K562 (cell line): ENCODE measurements at regions not wholly inside any gene's neighbourhood (a gene's known extent, or its start where the extent isn't known, plus 50 kb on each side); places are given as distances from the start of the nearest gene placed in this dataset.

Experiments used
- ATAC-seq: fragments of 200-7000 bp; cut with Tn5 transposase; 3 replicates; pipeline ENCODE4 v1.9.1; 2020; ENCODE audit warnings: moderate library complexity
- BruUV-seq: library from RNA; stranded (reverse); fragments of 400-500 nt; replicated peaks from 2 replicates; lab custom pipeline; 2021; lab: Mats Ljungman, UMichigan
- CTCF ChIA-PET: fragments of 300-600 bp; formaldehyde crosslinking; extraction: SDS; loops from one replicate; lab custom pipeline; 2021; ENCODE audit warnings: low intra/inter-chr PET ratio; lab: Yijun Ruan, JAX
- POLR2A ChIA-PET: fragments of 300-600, 350-650 bp; sonication (Branson Sonifier 250); formaldehyde crosslinking; extraction: SDS; loops from one replicate; lab custom pipeline; 2021; ENCODE audit warnings: antibody characterized with exemption, inconsistent platforms; lab: Yijun Ruan, JAX
- DNase-seq, 4 experiments: peaks; one replicate each; pipeline versions ENCODE4 v3.0.0 to v3.0.0-alpha.2; 2011 to 2018; ENCODE audit warnings: low spot score in 3 of 4, mixed read lengths in 3 of 4; ENCODE audit errors: extremely low read depth in 1 of 4
- FAIRE-seq: peaks from 2 replicates; lab custom pipeline; 2011; peaks lifted over from hg19 to GRCh38; lab: Jason Lieb, UNC
- H2AFZ ChIP-seq: 2 replicates; pipeline ENCODE4 v1.6.0; 2011; ENCODE audit warnings: low read depth, low read length, control low read depth, inconsistent platforms
- H3K27ac ChIP-seq: fragments of 200-600 bp; 3 replicates; pipeline ENCODE4 v1.8.0; 2011; ENCODE audit warnings: low read depth, mild to moderate bottlenecking, control low read depth, inconsistent platforms, low read length, moderate library complexity, mixed read lengths; ENCODE audit errors: extremely low read depth
- H3K27me3 ChIP-seq, 2 experiments: fragments of 300-600 bp in 1 of 2; 2 replicates in 1 of 2; 3 replicates in 1 of 2; pipeline versions ENCODE4 v1.6.0 to v1.8.0; 2011; ENCODE audit warnings: inconsistent platforms in 2 of 2, low read length in 2 of 2, mild to moderate bottlenecking in 1 of 2, mixed read lengths in 1 of 2, moderate library complexity in 1 of 2; ENCODE audit not compliant: control insufficient read depth in 2 of 2, insufficient read depth in 2 of 2
- H3K36me3 ChIP-seq: fragments of 300-600 bp; 3 replicates; pipeline ENCODE4 v1.8.0; 2011; ENCODE audit warnings: mild to moderate bottlenecking, low read length, inconsistent platforms; ENCODE audit not compliant: control insufficient read depth, insufficient read depth
- H3K4me1 ChIP-seq, 2 experiments: fragments of 200-600 bp in 1 of 2; replicated peaks in 1 of 2; 2 replicates in 1 of 2; 3 replicates in 1 of 2; pipeline versions ENCODE4 v1.5.1 to v1.8.0; 2011; ENCODE audit warnings: inconsistent platforms in 2 of 2, low read length in 2 of 2, mild to moderate bottlenecking in 1 of 2, mixed read lengths in 1 of 2, moderate library complexity in 1 of 2; ENCODE audit not compliant: control insufficient read depth in 2 of 2, insufficient read depth in 2 of 2
- H3K4me2 ChIP-seq: 2 replicates; pipeline ENCODE4 v1.6.1; 2011; ENCODE audit warnings: low read length, control low read depth, inconsistent platforms, mixed read lengths; ENCODE audit not compliant: insufficient read depth
- H3K4me3 ChIP-seq: fragments of 200-600 bp; sonication (generic), shearing (Covaris generic); 2 replicates; pipeline ENCODE4 v1.5.1; 2016; ENCODE audit warnings: control low read depth, inconsistent platforms
- H3K79me2 ChIP-seq: fragments of 200-600 bp; 3 replicates; pipeline ENCODE4 v1.8.0; 2011; ENCODE audit warnings: low read length, inconsistent platforms; ENCODE audit not compliant: control insufficient read depth, insufficient read depth
- H3K9ac ChIP-seq, 2 experiments: 2 replicates each; pipeline versions ENCODE4 v1.6.0 to v1.6.1; 2011; ENCODE audit warnings: low read depth in 2 of 2, low read length in 2 of 2, control low read depth in 1 of 2, inconsistent platforms in 1 of 2, mild to moderate bottlenecking in 1 of 2, mixed read lengths in 1 of 2; ENCODE audit not compliant: insufficient read depth in 1 of 2
- H3K9me1 ChIP-seq: one replicate; pipeline ENCODE4 v1.6.0; 2011; ENCODE audit warnings: inconsistent platforms, mild to moderate bottlenecking, low read length, moderate library complexity; ENCODE audit not compliant: control insufficient read depth, insufficient read depth
- H3K9me3 ChIP-seq: replicated peaks from 2 replicates; pipeline ENCODE4 v1.5.1; 2011; ENCODE audit warnings: low read depth, low read length, inconsistent platforms; ENCODE audit not compliant: control insufficient read depth, insufficient read depth
- H4K20me1 ChIP-seq: replicated peaks from 2 replicates; pipeline ENCODE4 v1.6.1; 2011; ENCODE audit warnings: low read length, inconsistent platforms, mixed read lengths; ENCODE audit not compliant: control insufficient read depth, insufficient read depth
- DIDO1 ChIP-seq: fragments of 450-650 bp; IDR thresholded peaks from 2 replicates; pipeline ENCODE4 v1.6.1; 2016; ENCODE audit warnings: low read depth, missing biosample characterization, missing genetic modification characterization
- GTF2A2 ChIP-seq: IDR thresholded peaks from 2 replicates; pipeline ENCODE4 v1.6.1; 2016; ENCODE audit warnings: mild to moderate bottlenecking, missing genetic modification characterization, missing compliant biosample characterization
- MECOM ChIP-seq: fragments of 250-450 bp; sonication (Bioruptor Pico); IDR thresholded peaks from 2 replicates; pipeline ENCODE4 v1.8.0; 2022; ENCODE audit warnings: inconsistent platforms
- SNAPC5 ChIP-seq: fragments of 250-450 bp; sonication (Bioruptor Pico); IDR thresholded peaks from 2 replicates; pipeline ENCODE4 v1.8.0; 2021; ENCODE audit warnings: moderate library complexity, mild to moderate bottlenecking, inconsistent platforms
- TEAD2 ChIP-seq: fragments of 450-650 bp; IDR thresholded peaks from 2 replicates; pipeline ENCODE4 v1.6.1; 2016; ENCODE audit warnings: missing genetic modification characterization, control low read depth, missing compliant biosample characterization
- ZKSCAN8 ChIP-seq: fragments of 200-800 bp; sonication (Bioruptor generic); IDR thresholded peaks from 2 replicates; pipeline ENCODE4 v1.6.1; 2016; ENCODE audit warnings: missing genetic modification characterization, missing compliant biosample characterization
- ZMIZ1 ChIP-seq, 2 experiments: fragments of 150-350 bp in 1 of 2; IDR thresholded peaks; 2 replicates each; pipeline ENCODE4 v1.6.1; 2012 to 2016; ENCODE audit warnings: low read depth in 2 of 2, low read length in 2 of 2, mild to moderate bottlenecking in 1 of 2, moderate library complexity in 1 of 2
- ZNF24 ChIP-seq: fragments of 450-650 bp; IDR thresholded peaks from 2 replicates; pipeline ENCODE4 v1.6.1; 2016
- WGBS: fragments of 100-300 bp; shearing (Covaris generic); methylation state at CpG from one replicate; pipeline ENCODE4 v1.1.6; 2016; ENCODE audit warnings: low coverage, mixed read lengths; ENCODE audit not compliant: insufficient coverage; ENCODE audit errors: missing lambda C conversion rate; 5-methylcytosine and 5-hydroxymethylcytosine counted together
- in situ Hi-C: fragments of 300-500 bp; cut with MboI; formaldehyde crosslinking; loops from 4 replicates; pipeline ENCODE4 v1.15.0; 2018; ENCODE audit warnings: inconsistent platforms, mixed read lengths
- intact Hi-C: fragments of 100-400 bp; cut with micrococcal nuclease; formaldehyde crosslinking; loops from 2 replicates; pipeline ENCODE4 v1.14.2; 2022
- TF ChIP-seq, protein P1 (sequence below): fragments of 450-650 bp; IDR thresholded peaks from 2 replicates; pipeline ENCODE4 v1.6.1; 2016; ENCODE audit warnings: mild to moderate bottlenecking
- TF ChIP-seq, protein P2 (sequence below): fragments of 250-450 bp; sonication (Bioruptor Pico); IDR thresholded peaks from 2 replicates; pipeline ENCODE4 v1.9.0; 2021; ENCODE audit warnings: mild to moderate bottlenecking, inconsistent platforms

- TF ChIP-seq, protein P1, sequence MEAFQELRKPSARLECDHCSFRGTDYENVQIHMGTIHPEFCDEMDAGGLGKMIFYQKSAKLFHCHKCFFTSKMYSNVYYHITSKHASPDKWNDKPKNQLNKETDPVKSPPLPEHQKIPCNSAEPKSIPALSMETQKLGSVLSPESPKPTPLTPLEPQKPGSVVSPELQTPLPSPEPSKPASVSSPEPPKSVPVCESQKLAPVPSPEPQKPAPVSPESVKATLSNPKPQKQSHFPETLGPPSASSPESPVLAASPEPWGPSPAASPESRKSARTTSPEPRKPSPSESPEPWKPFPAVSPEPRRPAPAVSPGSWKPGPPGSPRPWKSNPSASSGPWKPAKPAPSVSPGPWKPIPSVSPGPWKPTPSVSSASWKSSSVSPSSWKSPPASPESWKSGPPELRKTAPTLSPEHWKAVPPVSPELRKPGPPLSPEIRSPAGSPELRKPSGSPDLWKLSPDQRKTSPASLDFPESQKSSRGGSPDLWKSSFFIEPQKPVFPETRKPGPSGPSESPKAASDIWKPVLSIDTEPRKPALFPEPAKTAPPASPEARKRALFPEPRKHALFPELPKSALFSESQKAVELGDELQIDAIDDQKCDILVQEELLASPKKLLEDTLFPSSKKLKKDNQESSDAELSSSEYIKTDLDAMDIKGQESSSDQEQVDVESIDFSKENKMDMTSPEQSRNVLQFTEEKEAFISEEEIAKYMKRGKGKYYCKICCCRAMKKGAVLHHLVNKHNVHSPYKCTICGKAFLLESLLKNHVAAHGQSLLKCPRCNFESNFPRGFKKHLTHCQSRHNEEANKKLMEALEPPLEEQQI = no peak
Measured at GRCh38 chr13:104766319-104766718, 1700.1 kb upstream of the SLC10A2 start (continued).

DNA sequence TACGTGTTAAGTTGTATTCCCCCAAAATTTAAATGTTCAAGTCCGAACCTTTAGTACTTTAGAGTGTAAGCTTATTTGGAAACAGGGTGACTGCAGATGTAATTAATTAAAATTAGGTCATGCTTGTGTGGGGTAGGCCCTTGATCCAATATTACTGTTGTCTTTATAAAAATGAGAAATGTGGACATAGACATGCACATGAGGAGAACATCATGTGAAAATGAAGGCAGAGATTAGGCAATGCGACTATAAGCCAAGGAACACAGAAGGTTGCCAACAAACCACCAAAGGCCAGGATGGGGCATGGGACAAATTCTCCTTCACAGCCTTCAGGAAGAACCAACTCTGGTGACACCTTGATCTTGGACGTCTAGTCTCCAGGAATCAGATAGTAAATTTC is 1698.4 kb upstream of the SLC10A2 start:
- CTCF ChIA-PET = no interaction called here
- no peak overlapping the region for H3K27ac ChIP-seq
- BruUV-seq = no TSS peak
- in situ Hi-C loops (no loop called here), intact Hi-C loops (no loop called here)
- no peak for DNase-seq
- 0% methylated on average over 3 of the region's 4 CpGs for WGBS
- POLR2A ChIA-PET = no interaction called here
- H3K27me3 ChIP-seq = no peaks in the 10 kb centered on the region
- no peaks in the 10 kb centered on the region for H3K4me1 ChIP-seq
- no peak overlapping the region for H2AFZ ChIP-seq
- H3K9me1 ChIP-seq = no peaks in the 10 kb centered on the region
- no peak overlapping the region for H3K4me2 ChIP-seq
- no peaks in the 10 kb centered on the region for H3K9me3 ChIP-seq
- H4K20me1 ChIP-seq = no peaks in the 10 kb centered on the region
- TF ChIP-seq DIDO1 (tag) (no peak), TEAD2 (no peak), SNAPC5 (no peak), MECOM (CRISPR knock-in tag) (no peak), GTF2A2 (tag) (no peak), ZMIZ1 (IDR thresholded peaks at IDR 0.05; ENCODE audit: low read depth in 2 of 2, low read length in 2 of 2) (no peak), ZKSCAN8 (CRISPR knock-in tag) (no peak), ZNF24 (no peak)
- TF ChIP-seq, protein P2, sequence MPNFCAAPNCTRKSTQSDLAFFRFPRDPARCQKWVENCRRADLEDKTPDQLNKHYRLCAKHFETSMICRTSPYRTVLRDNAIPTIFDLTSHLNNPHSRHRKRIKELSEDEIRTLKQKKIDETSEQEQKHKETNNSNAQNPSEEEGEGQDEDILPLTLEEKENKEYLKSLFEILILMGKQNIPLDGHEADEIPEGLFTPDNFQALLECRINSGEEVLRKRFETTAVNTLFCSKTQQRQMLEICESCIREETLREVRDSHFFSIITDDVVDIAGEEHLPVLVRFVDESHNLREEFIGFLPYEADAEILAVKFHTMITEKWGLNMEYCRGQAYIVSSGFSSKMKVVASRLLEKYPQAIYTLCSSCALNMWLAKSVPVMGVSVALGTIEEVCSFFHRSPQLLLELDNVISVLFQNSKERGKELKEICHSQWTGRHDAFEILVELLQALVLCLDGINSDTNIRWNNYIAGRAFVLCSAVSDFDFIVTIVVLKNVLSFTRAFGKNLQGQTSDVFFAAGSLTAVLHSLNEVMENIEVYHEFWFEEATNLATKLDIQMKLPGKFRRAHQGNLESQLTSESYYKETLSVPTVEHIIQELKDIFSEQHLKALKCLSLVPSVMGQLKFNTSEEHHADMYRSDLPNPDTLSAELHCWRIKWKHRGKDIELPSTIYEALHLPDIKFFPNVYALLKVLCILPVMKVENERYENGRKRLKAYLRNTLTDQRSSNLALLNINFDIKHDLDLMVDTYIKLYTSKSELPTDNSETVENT = no peak
- no peaks in the 10 kb centered on the region for H3K79me2 ChIP-seq
- no peak for ATAC-seq
- no peak overlapping the region for H3K4me3 ChIP-seq
- no peak for FAIRE-seq
- H3K9ac ChIP-seq = no peak overlapping the region
- no peaks in the 10 kb centered on the region for H3K36me3 ChIP-seq
